Left colon (tissue), 2 donors: ENCODE measurements at regions not wholly inside any gene's neighbourhood (a gene's known extent, or its start where the extent isn't known, plus 50 kb on each side); places are given as distances from the start of the nearest gene placed in this dataset.
"Not testable (repeated sequence)": the region's sequence is repeated elsewhere in the genome, so short reads cannot be mapped to it uniquely, and the experiment has no call there.

Experiments used
- ATAC-seq: fragments of 200-7000 bp; cut with Tn5 transposase; one replicate; pipeline ENCODE4 v1.9.1; 2020; ENCODE audit warnings: mild to moderate bottlenecking, moderate library complexity
- DNase-seq, 2 donors: peaks; one replicate each; pipeline ENCODE4 v3.0.0-alpha.2; 2020
- intact Hi-C, 2 donors: fragments of 100-400 bp; cut with DNase I in 1 of 2; cut with micrococcal nuclease in 1 of 2; formaldehyde crosslinking; loops; one replicate each; pipeline versions ENCODE4 v1.11.2 to v1.14.0; 2022; cut with DNase I, micrococcal nuclease
- donor health status: DM: no; HTN: no; CAD: no.
- donor health status: DM: yes; HTN: yes; CAD: no.

DNA sequence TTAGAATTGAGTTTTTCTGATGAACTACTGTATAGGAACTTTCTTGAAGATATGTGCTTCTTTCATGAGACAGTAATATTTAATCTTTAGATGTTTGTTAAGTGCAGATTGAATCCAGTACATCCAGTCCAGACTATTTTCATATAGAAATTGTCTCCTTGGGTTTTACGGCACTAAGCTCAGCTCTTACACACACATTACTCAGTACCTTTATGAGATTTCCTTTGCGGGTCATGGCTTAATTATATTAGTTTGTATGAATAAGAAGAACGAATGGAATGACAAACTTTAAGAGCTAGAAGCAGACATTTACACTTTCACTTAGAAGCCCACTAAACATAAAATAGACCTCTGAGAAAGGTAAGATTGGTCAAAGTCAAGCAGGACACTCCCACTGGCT, 223.3 kb upstream of the THUMPD2 start:
- intact Hi-C loops: no loop called here
- ATAC-seq (no peak), DNase-seq (no peak)

DNA sequence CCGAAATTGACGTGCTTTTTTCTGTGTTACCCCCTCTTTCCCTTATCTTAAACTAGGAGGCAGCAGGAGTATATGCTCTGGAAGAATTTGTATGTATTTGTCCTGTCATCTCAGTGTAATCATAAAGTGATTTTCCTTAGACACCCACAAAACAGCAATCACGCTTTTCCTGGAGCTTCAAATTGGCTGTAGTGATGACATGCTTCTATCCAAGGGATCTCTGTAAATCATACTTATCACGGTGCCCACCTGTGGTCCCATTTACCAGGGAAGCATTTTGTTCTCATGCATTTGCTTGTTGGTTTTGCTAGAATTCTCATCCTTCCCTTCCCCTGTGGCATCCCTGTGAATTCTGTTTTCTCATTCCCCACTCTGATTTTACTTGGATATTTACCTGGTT, 220.8 kb upstream of the THUMPD2 start:
- ATAC-seq (no peak), DNase-seq (no peak)
- intact Hi-C loops: no loop called here

DNA sequence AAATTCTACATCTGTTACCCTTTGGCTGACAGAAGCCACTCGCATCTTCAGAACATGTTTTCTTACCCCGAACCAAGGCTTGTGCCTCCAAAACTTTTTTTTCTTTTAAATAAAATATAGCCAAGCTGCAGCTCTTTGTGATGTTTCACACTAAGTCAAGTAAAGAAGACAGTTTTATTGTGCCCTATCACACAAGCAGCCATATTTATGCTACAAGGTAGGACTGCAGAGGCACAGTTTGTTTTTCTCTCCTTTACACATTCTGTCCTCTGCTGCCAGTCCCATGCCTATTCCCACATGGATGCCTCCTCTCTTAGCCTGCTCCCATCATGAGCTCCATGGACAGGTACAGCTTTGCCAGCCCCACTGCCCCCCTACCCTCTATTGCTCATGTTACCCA, 219.6 kb upstream of the THUMPD2 start:
- ATAC-seq: no peak
- no peak for DNase-seq
- intact Hi-C loops: no loop called here

DNA sequence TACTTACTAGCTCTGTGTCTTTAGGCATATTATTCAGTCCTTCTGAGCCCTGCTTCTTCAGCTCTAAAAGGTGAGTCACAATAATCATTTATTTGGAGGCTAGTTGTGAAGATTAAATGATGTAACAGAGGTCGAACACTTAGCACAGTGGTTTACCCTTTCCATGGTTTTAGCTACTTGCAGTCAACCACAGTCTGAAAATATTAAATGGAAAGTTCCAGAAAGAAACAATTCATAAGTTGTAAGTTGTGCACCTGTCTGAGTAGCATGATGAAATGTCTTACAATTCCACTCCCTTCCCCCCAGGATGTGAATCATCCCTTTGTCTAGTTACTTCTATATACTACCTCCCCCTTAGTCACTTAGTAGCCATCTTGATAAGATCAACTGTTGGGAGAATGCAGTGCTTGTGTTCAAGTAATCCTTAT, 217.6 kb upstream of the THUMPD2 start:
- intact Hi-C loops: no loop called here
- DNase-seq (no peak), ATAC-seq (no peak)

DNA sequence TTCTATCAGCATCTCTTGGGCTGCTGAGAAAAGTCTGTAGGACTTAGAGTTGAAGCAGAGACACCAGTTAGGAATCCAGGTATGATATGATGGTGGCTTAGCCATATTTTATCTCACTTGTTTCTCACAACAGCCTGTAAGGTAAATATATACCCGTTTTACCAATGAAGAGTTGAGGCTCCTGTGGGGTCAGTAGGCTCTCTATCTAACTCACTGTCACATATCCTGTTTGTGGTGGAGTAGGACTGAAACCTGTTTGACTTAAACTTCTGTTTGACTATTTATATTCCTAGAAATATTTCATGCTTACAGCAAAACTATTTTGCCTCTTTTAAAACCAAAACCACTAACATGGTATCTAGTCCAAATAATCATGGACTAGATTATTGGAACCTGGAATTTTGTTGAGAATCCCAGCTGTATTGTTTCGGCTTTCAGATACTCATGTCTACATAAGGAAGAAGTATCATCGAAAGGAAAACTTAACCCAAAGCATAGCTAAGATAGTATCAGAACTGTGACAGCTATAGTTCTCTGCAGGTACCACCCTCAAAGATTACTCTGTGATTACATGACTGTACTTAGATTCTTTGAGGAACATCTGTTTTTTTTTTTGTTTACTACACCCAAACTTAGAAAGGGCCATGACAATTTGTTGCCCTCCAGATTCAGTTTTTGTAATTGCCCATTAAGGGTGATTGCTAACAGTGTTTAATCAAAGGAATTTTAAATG, 216.1 kb upstream of the THUMPD2 start:
- ATAC-seq: no peak
- DNase-seq: no peak
- intact Hi-C loops: no loop called here

DNA sequence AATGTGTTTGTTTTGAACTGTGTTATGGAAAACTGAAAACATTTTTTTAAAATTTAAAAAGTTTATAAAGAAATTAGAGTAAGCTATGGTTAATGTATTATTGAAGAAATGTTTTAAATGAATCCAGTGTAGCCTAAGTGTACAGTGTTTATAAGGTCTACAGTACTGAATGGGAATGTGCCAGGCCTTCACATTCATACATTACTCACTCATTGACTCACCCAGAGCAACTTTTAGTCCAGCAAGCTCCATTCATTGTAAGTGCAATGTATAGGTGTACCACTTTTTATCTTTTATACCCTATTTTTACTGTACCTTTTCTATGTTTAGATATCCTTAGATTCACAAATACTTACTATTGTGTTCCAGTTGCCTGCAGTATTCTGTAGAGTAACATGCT, 215.1 kb upstream of the THUMPD2 start:
- DNase-seq (no peak), ATAC-seq (no peak)
- intact Hi-C loops: no loop called here

DNA sequence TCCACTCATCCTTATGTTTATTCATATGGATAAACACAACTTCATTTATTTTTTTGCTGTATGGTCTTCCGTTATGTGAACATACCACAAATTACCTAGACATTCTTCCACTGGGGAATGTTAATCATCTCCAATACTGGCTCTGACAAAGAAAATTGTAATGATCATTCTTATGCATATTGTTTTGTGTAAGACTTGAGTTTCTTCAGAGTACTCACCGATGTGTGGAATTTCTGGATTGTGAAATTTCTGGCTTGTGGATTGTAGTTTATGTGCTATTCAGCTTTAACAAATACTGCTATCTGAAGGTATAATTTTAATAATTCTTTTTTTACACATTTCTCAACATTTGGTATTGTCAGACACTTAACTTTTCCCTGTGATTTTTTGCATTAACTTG, 212.2 kb upstream of the THUMPD2 start:
- no peak for DNase-seq
- intact Hi-C loops: no loop called here
- ATAC-seq: no peak

DNA sequence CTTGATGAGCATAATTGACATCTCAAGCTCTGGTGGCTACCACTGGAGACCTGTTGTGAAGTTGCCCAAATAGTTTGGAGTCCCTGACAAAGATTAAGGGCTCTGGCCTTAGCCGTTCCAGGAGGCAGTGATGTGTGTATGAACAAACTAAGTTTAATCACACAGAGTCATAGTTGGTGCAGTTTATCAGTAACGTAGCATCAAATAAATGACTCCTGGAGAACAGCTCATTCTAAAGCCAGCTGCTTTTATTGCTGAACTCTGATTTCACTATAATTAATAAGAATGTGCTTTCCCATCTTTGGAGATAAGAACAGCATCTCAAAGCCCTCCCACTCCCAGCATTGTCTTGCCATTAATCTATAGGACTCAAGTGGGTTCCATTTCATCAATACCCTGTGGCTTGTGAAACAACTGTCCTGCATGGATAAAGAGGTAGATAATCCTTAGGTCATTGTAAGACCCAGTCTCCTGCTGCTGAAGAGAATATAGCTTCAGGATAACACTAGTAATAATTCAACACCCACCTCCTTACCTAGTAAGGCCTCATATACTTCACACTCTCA, 211.4 kb upstream of the THUMPD2 start:
- DNase-seq: no peak

DNA sequence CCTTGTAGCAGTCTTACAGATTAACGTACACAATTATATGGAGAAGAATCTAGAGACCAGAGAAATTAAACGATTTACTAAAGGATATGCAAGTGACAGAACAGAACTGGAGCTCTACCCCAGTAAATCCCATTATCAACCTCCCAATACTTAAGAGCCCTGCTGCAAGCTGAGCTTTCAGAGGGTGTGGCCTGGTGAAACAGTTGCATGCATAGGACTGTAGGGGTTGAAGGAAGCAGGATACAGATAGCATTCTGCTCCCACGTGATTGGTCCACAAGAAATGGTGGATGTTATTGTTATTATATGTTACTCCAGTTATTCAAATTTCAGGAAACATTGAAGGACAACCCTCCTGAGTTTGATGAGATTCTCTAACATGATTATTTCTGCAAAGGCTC, 210.8 kb upstream of the THUMPD2 start:
- ATAC-seq: no peak
- intact Hi-C loops: no loop called here
- DNase-seq: no peak

More for the DNA sequence above, 211.4 kb upstream of the THUMPD2 start:
- no peak for ATAC-seq
- intact Hi-C loops: no loop called here

DNA sequence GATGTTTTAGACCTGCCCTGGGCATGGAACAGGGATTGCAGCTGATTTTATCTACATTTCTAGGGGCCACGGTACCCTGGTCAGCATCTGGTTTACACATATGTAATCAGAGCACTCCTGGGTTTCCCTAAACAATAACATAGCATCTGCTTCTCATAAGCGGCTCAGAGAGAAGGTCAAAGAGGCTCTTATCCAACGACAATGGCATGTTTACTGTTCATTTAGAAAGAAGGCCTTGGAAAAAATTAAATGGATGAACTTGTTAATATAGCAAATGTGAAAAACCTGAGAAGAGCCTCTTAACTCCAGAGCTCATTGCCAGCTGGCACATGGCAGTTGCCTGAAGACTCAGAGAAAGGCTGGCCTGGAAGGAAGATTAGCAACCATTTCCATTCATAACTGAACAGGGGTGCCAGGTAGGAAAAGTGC, 202.8 kb upstream of the THUMPD2 start:
- DNase-seq (no peak), ATAC-seq (no peak)
- intact Hi-C loops: no loop called here

DNA sequence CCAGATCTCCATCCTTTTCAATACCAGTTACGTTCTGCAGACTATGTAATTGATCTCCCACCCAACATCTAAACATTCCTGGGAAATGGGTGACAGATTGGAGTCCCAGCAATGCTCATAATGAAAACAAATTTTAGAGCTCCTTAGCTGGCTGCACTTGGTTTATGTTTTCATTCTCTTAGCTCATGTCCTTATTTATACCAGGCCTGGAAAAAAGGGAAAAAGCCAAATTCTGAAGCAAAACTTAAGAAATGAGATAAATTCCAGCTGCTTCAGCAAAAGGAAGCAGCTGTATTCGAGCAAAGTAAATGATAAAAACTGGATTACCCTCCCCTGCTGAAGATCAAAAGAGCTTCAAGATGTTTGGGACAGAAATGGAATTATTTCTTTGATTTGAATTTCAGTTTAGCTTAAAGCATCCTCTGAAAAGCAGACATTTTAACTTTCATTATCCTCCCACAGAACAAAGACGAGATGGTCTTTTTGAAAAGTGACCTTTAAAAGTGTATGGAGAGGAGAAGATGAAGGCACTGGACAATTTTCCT, 196.5 kb upstream of the THUMPD2 start:
- no peak for ATAC-seq
- intact Hi-C loops: no loop called here
- DNase-seq: no peak

DNA sequence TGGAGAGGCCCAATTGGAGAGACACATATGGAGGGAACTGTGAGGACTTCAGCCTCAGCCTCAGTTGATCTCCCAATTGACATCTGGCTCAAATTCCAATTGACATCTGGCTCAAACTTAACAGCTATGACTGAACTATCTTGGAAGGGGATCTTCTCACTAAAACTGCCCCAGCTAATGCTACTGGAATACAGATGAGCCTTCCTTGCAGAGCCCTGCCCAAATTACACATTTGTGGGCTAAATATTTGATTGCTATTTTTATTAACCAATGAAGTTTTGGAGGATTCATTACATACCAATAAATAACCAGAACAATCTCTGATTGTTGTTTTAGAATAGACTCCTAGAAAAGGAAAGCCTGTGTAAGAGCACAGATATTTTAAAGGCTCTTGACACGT, 189.0 kb upstream of the THUMPD2 start:
- no peak for DNase-seq
- intact Hi-C loops: no loop called here
- no peak for ATAC-seq

DNA sequence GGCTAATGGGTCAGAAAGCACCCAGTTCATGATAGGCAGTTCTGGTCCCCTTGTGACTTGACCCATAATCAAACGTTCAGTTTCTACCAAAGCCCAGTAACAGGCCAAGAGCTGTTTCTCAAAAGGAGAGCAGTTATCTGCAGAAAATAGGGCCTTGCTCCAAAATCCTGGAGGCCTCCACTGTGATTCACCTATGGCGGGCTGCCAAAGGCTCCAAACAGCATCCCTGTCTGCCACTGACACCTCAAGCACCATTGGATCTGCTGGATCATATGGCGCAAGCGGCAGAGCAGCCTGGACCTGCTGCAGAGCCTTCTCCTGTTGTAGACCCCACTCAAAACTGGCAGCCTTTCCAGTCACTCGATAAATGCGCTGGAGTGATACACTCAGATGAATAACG, 181.6 kb upstream of the THUMPD2 start:
- ATAC-seq, intact Hi-C loops, DNase-seq: not testable (repeated sequence)

DNA sequence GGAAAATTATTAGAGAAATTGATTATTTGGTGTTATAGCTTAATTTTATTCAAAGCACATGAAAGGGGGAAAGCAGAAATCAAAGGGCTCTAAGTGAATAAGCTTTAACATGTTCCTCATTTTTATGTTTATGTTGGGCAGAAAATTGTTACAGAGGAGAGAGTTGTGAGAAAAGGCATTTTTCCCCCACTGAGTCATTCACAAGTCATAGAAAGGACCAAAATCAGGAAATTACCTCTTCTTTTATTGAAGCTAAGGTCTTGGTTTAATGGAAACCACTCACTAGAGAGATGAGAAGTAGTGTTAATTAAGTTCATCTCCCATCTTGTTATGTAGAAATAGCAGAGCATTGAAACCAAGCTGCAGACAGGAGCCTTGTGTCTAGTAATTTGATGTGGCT, 175.3 kb upstream of the THUMPD2 start:
- intact Hi-C loops: no loop called here
- ATAC-seq: no peak

DNA sequence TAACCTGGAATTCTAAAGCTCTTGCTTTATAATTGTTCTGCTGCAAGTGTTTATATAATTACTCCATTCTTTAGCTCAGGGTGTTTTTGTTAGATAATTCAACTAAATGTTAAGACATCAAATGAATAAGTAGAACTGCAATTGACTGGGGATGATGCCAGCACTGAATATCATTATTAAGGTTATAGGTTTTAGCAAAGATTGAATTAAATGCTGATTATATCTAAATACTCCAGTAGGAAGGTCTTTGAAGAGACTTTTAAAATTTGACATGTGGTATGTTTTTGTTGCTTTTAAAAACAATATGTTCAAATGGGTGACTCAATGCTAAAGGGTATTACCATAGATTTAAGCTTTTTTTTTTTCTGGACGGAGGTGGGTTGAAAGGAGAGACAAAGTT, 170.1 kb upstream of the THUMPD2 start:
- intact Hi-C loops: no loop called here
- ATAC-seq (no peak), DNase-seq (no peak)

More for the DNA sequence above, 175.3 kb upstream of the THUMPD2 start:
- DNase-seq: no peak

DNA sequence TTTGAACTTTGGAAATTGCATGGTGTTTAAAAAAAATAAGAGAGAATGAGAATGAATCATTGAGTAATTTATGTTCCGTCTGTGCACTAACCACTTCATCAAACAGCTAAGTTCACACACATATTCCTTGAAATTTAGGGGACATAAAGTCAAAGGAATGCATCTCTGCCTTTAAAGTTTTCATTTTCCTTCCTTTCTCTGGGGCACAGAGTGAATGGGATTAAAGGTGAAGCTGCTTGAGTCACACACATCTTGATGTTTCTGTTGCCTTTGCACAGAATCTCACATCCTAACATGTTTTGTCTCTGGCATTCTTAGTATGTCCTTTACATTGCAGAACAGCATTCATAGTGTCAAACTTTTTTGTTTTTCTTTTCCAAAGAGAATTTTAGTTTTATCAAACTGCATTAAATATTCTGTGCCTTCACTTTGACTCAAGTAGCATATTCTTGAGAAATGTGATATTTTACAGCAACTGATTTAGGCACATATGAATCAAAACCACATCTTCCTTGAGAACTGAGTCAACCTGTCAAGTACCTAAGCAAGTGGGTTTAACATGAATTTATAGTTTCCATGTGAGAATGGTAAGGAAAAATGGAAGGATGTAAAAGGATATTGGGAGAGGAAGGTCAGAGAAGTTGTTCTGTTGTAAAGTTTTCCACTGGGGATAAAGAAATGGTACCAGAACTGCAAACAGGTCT, 169.1 kb upstream of the THUMPD2 start:
- DNase-seq (no peak), ATAC-seq (no peak)
- intact Hi-C loops: no loop called here

DNA sequence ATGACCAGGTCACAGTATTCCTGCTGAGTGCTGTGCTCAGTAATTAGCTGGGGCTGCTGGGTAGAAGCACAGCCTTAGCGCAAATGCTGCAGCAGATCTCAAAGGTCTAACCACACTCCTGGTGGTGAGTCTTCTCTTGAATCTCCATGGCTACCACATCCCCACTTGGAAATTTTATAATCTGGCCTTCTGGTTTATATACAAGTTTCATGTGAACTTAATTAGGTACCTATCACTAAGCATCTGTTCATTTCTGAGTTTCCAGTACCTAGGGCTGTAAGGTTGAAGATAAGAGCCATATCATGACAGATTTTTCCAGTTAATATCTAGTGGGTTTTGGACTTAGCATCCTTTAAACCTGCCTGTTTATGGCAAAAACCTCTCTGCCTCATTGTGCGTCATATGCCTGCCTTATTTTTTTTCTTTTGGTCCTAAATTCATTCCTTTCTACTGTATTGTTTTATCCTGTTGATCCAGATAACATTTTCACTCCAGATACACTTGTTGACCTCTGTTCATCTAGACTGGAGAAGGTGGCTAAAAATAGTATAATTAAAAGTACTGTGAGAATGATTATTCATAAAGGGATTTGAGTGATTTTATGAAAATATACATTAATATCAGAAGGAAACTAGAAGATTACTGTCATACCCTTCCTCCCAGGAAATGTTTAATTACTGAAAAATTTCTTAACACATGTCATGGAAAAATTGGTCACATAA, 168.4 kb upstream of the THUMPD2 start:
- ATAC-seq (no peak), DNase-seq (no peak)
- intact Hi-C loops: no loop called here

DNA sequence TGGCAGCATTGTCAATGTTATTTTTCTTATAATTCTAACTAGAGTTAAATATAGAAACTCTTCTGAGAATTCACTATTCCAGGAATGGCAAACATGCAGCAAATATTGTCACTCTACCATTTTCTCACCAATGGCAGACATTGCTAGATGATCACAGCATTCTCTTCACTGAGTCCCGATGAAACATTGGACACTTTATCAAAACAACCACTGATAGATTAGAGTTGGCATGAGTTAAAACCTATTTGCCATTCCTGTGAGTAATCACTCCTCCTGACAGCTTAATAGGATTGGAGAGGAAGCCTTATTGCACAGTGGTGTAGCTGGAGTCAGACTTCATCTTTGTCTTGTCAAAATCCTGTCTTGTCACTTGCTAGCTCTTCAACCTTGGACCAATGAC, 163.9 kb upstream of the THUMPD2 start:
- DNase-seq (no peak), ATAC-seq (no peak)
- intact Hi-C loops: no loop called here

DNA sequence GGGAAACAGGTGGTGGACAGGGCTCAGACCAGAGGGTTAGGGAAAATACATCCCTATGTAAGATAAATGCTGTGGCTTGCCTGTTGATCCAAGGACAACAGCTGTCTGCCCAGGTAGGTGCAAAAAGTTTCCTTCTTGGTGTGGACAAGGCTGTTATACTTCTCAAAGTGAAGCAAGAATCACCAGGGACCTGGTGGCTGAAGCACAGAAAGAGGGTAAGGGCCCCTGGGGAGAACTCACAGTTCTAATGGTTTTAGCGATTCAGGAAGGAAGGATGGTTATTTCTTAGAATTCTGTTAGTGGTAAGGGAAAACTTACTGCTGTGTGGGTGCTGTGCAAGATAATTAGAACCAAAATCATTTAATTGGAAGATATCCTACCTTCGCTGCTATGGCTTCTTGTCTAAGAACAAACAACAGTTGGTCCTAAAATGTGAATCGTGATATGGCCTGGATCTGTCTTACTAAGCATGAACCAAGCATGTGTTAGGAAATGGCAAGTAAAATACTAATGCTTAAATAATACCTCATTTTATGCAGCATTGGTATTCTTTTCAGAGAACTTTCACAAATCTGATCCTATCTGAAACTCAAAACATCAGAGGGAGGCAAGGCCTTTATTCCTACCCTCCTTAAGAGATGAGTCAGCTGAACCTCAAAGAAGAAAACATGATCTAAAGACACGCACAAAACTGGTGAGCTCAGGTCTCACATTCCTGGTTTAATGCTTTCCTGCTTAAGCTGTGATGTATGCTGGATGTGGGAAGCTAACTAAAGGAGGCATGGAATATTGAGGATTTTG, 159.2 kb upstream of the THUMPD2 start:
- DNase-seq (no peak), ATAC-seq (no peak)
- intact Hi-C loops: no loop called here
